ENCODE measurements at regions not wholly inside any gene's neighbourhood (a gene's known extent, or its start where the extent isn't known, plus 50 kb on each side); places are given as distances from the start of the nearest gene placed in this dataset.

- no peak for TF ChIP-seq CTCF (IDR thresholded peaks at IDR 0.05; ENCODE audit: poor library complexity)
- TF ChIP-seq EZH2phosphoT487 (IDR thresholded peaks at IDR 0.05; ENCODE audit: low read depth, severe bottlenecking, unreplicated experiment) = no peak
Observed at GRCh38 chr13:80476953-80477352, 136.0 kb upstream of the SPRY2 start.

Measured in hepatocyte (in vitro differentiated cells).